IMR-90 (cell line): ENCODE measurements at regions not wholly inside any gene's neighbourhood (a gene's known extent, or its start where the extent isn't known, plus 50 kb on each side); places are given as distances from the start of the nearest gene placed in this dataset.

ENCODE experiments used
- ATAC-seq: fragments of 200-7000 bp; cut with Tn5 transposase; 2 replicates; pipeline ENCODE4 v1.9.1; 2020; ENCODE audit warnings: low read depth, mild to moderate bottlenecking, moderate library complexity
- BruUV-seq: library from RNA; stranded (reverse); fragments of 400-500 nt; replicated peaks from 2 replicates; lab custom pipeline; 2021; lab: Mats Ljungman, UMichigan
- CTCF ChIA-PET: fragments of 300-600 bp; formaldehyde crosslinking; extraction: SDS; loops from one replicate; lab custom pipeline; 2021; ENCODE audit warnings: antibody characterized with exemption; lab: Yijun Ruan, JAX
- POLR2A ChIA-PET: fragments of 300-600 bp; sonication (Branson Sonifier 250); formaldehyde crosslinking; loops from one replicate; lab custom pipeline; 2022; ENCODE audit warnings: antibody characterized with exemption; ENCODE audit not compliant: unreplicated experiment; lab: Charles Lee
- DNase-seq: peaks from one replicate; pipeline ENCODE4 v3.0.0; 2013
- H2AFZ ChIP-seq: replicated peaks from 2 replicates; pipeline ENCODE3; 2013; ENCODE audit warnings: low read length, mild to moderate bottlenecking; ENCODE audit not compliant: poor library complexity
- H2AK5ac ChIP-seq: 2 replicates; pipeline ENCODE4 v1.6.1; 2013; ENCODE audit warnings: low read depth, low read length, inconsistent platforms
- H2AK9ac ChIP-seq: replicated peaks from 2 replicates; pipeline ENCODE3; 2013; ENCODE audit warnings: mild to moderate bottlenecking, low read depth, low read length, moderate library complexity; ENCODE audit not compliant: poor library complexity
- H2BK120ac ChIP-seq: 2 replicates; pipeline ENCODE4 v1.6.1; 2013; ENCODE audit warnings: low read depth, low read length, inconsistent platforms
- H2BK15ac ChIP-seq: 3 replicates; pipeline ENCODE4 v1.6.1; 2013; ENCODE audit warnings: low read depth, low read length, inconsistent platforms
- H2BK20ac ChIP-seq: 2 replicates; pipeline ENCODE4 v1.6.1; 2013; ENCODE audit warnings: low read depth, mild to moderate bottlenecking, inconsistent platforms, low read length, moderate library complexity
- H2BK5ac ChIP-seq: 2 replicates; pipeline ENCODE4 v1.6.1; 2013; ENCODE audit warnings: mild to moderate bottlenecking, low read depth, low read length, inconsistent platforms; ENCODE audit not compliant: poor library complexity, severe bottlenecking
- H3K14ac ChIP-seq: replicated peaks from 2 replicates; pipeline ENCODE4 v1.6.1; 2013; ENCODE audit warnings: low read depth, low read length, inconsistent platforms
- H3K18ac ChIP-seq: 2 replicates; pipeline ENCODE4 v1.6.1; 2013; ENCODE audit warnings: low read depth, low read length, control low read depth
- H3K23ac ChIP-seq: 2 replicates; pipeline ENCODE4 v1.6.1; 2013; ENCODE audit warnings: low read depth, low read length, inconsistent platforms
- H3K27ac ChIP-seq: 2 replicates; pipeline ENCODE4 v1.5.1; 2013; ENCODE audit warnings: mild to moderate bottlenecking, control low read depth, low read length; ENCODE audit not compliant: insufficient read depth
- H3K27me3 ChIP-seq: 2 replicates; pipeline ENCODE4 v1.6.1; 2013; ENCODE audit warnings: low read length; ENCODE audit not compliant: control insufficient read depth, insufficient read depth
- H3K36me3 ChIP-seq: 2 replicates; pipeline ENCODE4 v1.6.1; 2013; ENCODE audit warnings: low read length, mixed read lengths; ENCODE audit not compliant: control insufficient read depth, insufficient read depth
- H3K4ac ChIP-seq: 2 replicates; pipeline ENCODE4 v1.6.1; 2013; ENCODE audit warnings: low read depth, low read length, inconsistent platforms
- H3K4me1 ChIP-seq: 2 replicates; pipeline ENCODE4 v1.6.1; 2013; ENCODE audit warnings: low read length, mixed read lengths; ENCODE audit not compliant: control insufficient read depth, insufficient read depth
- H3K4me2 ChIP-seq: 2 replicates; pipeline ENCODE4 v1.6.1; 2013; ENCODE audit warnings: low read depth, mild to moderate bottlenecking, control low read depth, low read length, moderate library complexity
- H3K4me3 ChIP-seq: 2 replicates; pipeline ENCODE4 v1.5.1; 2013; ENCODE audit warnings: low read depth, mild to moderate bottlenecking, control low read depth, low read length, moderate library complexity; ENCODE audit not compliant: insufficient read depth
- H3K56ac ChIP-seq: 2 replicates; pipeline ENCODE4 v1.6.1; 2013; ENCODE audit warnings: low read length, inconsistent platforms; ENCODE audit not compliant: insufficient read depth; ENCODE audit errors: extremely low read depth
- H3K79me1 ChIP-seq, 2 experiments: 2 replicates each; pipeline ENCODE4 v1.6.1; 2013; ENCODE audit warnings: low read length in 2 of 2, inconsistent platforms in 1 of 2, low read depth in 1 of 2
- H3K9ac ChIP-seq: 2 replicates; pipeline ENCODE4 v1.6.1; 2013; ENCODE audit warnings: low read depth, low read length, control low read depth
- H3K9me1 ChIP-seq: 2 replicates; pipeline ENCODE4 v1.6.1; 2013; ENCODE audit warnings: low read length, inconsistent platforms; ENCODE audit not compliant: insufficient read depth
- H3K9me3 ChIP-seq: 2 replicates; pipeline ENCODE4 v1.6.1; 2013; ENCODE audit warnings: low read length; ENCODE audit not compliant: control insufficient read depth, insufficient read depth
- H4K20me1 ChIP-seq: 2 replicates; pipeline ENCODE4 v1.6.1; 2013; ENCODE audit warnings: low read length, inconsistent platforms; ENCODE audit not compliant: insufficient read depth
- H4K5ac ChIP-seq: 2 replicates; pipeline ENCODE4 v1.6.1; 2013; ENCODE audit warnings: mild to moderate bottlenecking, low read depth, low read length, control low read depth
- H4K8ac ChIP-seq, 2 experiments: 2 replicates each; pipeline ENCODE4 v1.6.1; 2013; ENCODE audit warnings: low read depth in 2 of 2, low read length in 2 of 2, control low read depth in 1 of 2, inconsistent platforms in 1 of 2
- H4K91ac ChIP-seq: 2 replicates; pipeline ENCODE4 v1.6.1; 2013; ENCODE audit warnings: low read depth, low read length, inconsistent platforms; ENCODE audit not compliant: insufficient read depth
- CEBPB ChIP-seq: IDR thresholded peaks from 2 replicates; pipeline ENCODE4 v1.6.1; 2012; ENCODE audit warnings: low read depth, low read length, improper control_type of control experiment
- CHD1 ChIP-seq: IDR thresholded peaks from 2 replicates; pipeline ENCODE4 v1.6.1; 2012; ENCODE audit warnings: low read depth, low read length, improper control_type of control experiment
- ELK1 ChIP-seq: fragments of 150-350 bp; IDR thresholded peaks from 2 replicates; pipeline ENCODE4 v1.6.1; 2016; ENCODE audit warnings: low read depth, mild to moderate bottlenecking, low read length, moderate library complexity, borderline replicate concordance
- FOS ChIP-seq: fragments of 150-350 bp; IDR thresholded peaks from 2 replicates; pipeline ENCODE4 v1.6.1; 2016; ENCODE audit warnings: low read depth, low read length
- MAZ ChIP-seq: IDR thresholded peaks from 2 replicates; pipeline ENCODE4 v1.6.1; 2012; ENCODE audit warnings: low read depth, mild to moderate bottlenecking, low read length, improper control_type of control experiment, moderate library complexity, borderline replicate concordance
- MXI1 ChIP-seq: IDR thresholded peaks from 2 replicates; pipeline ENCODE4 v1.6.1; 2012; ENCODE audit warnings: low read depth, mild to moderate bottlenecking, low read length, moderate library complexity, borderline replicate concordance
- POLR2A ChIP-seq: IDR thresholded peaks from 2 replicates; pipeline ENCODE4 v1.6.1; 2012; ENCODE audit warnings: mild to moderate bottlenecking, low read depth, low read length
- RAD21 ChIP-seq: IDR thresholded peaks from 2 replicates; pipeline ENCODE4 v1.6.1; 2012; ENCODE audit warnings: low read length, improper control_type of control experiment
- RCOR1 ChIP-seq: IDR thresholded peaks from 2 replicates; pipeline ENCODE4 v1.6.1; 2012; ENCODE audit warnings: mild to moderate bottlenecking, low read length, improper control_type of control experiment; ENCODE audit not compliant: insufficient replicate concordance
- WGBS, 2 experiments: methylation state at CpG; one replicate each; pipeline versions ENCODE4 v1.1.5 to v1.1.7; 2013; ENCODE audit warnings: missing lambda C conversion rate in 2 of 2; ENCODE audit not compliant: insufficient read length in 1 of 2; ENCODE audit errors: extremely low coverage in 2 of 2; 5-methylcytosine and 5-hydroxymethylcytosine counted together
- dilution Hi-C: fragments of 300-500 bp; cut with HindIII; formaldehyde crosslinking; loops from one replicate; pipeline ENCODE4 v1.14.3; 2018; ENCODE audit warnings: low sequenced_read_pairs; ENCODE audit not compliant: unreplicated experiment
- in situ Hi-C: fragments of 300-500 bp; cut with MboI; formaldehyde crosslinking; loops from 3 replicates; pipeline ENCODE4 v1.14.3; 2019; ENCODE audit warnings: low sequenced_read_pairs, inconsistent platforms, mixed read lengths
- intact Hi-C: fragments of 100-400 bp; cut with micrococcal nuclease; formaldehyde crosslinking; loops from 2 replicates; pipeline ENCODE4 v1.10.0; 2022

- no peak for TF ChIP-seq CHD1
- TF ChIP-seq RCOR1 = no peak
- TF ChIP-seq FOS = no peak
- no peak for TF ChIP-seq MXI1
- no peak for TF ChIP-seq ELK1
- TF ChIP-seq POLR2A = no peak
- no peak for TF ChIP-seq MAZ
- TF ChIP-seq RAD21 = no peak
- no peak for TF ChIP-seq CEBPB
- H3K14ac ChIP-seq = no peak overlapping the region
- in situ Hi-C loops (no loop called here), dilution Hi-C loops (no loop called here), intact Hi-C loops (no loop called here)
- H3K27me3 ChIP-seq = no peaks in the 10 kb centered on the region; the same call in 1 of the 2 replicates
- no peak overlapping the region for H4K91ac ChIP-seq
- no peak overlapping the region for H3K4ac ChIP-seq
- H4K8ac ChIP-seq = no peak overlapping the region
- no peaks in the 10 kb centered on the region for H3K4me1 ChIP-seq
- no peak overlapping the region for H2BK20ac ChIP-seq
- H4K20me1 ChIP-seq = no peaks in the 10 kb centered on the region
- ChIA-PET CTCF (no interaction called here), POLR2A (no interaction called here)
- no peak overlapping the region for H3K18ac ChIP-seq
- H2BK5ac ChIP-seq = no peak overlapping the region
- H3K79me1 ChIP-seq = no peaks in the 10 kb centered on the region
- H2BK15ac ChIP-seq = no peak overlapping the region
- H3K4me3 ChIP-seq = no peak overlapping the region
- no peak for ATAC-seq
- no peak overlapping the region for H3K4me2 ChIP-seq
- no peak overlapping the region for H2AK5ac ChIP-seq
- H3K23ac ChIP-seq = no peak overlapping the region
- H2BK120ac ChIP-seq = no peak overlapping the region
- no peak overlapping the region for H2AK9ac ChIP-seq
- H3K9me3 ChIP-seq = peaks cover 5% of the 10 kb centered on the region
- DNase-seq = no peak
- H3K36me3 ChIP-seq = no peaks in the 10 kb centered on the region
- BruUV-seq = no TSS peak
- H3K9me1 ChIP-seq = no peaks in the 10 kb centered on the region
- H4K5ac ChIP-seq = no peak overlapping the region
- H2AFZ ChIP-seq = no peak overlapping the region
- WGBS, 2 experiments = no CpG with 5 or more reads among the region's 1 CpG
- H3K9ac ChIP-seq = no peak overlapping the region
- H3K56ac ChIP-seq = no peak overlapping the region
- no peak overlapping the region for H3K27ac ChIP-seq
These were observed 478.0 kb upstream of the ACTBL2 start for GRCh38 chr5:57960569-57960968.
